ENCODE measurements at regions not wholly inside any gene's neighbourhood (a gene's known extent, or its start where the extent isn't known, plus 50 kb on each side); places are given as distances from the start of the nearest gene placed in this dataset.
A peak's percentile ranks its signal among the peaks of the same experiment; 100 is the strongest.

GRCh38 chr1:105793536-105794146, 1262.8 kb upstream of the PRMT6 start:
- H3K9me3 ChIP-seq (replicated peaks in 1 of 2; ENCODE audit: control insufficient read depth in 1 of 2, insufficient read depth in 1 of 2, low read length in 2 of 2) = no peaks in the 10 kb centered on the region
- H3K27me3 ChIP-seq (ENCODE audit: control insufficient read depth in 2 of 2, insufficient read depth in 2 of 2, low read length in 2 of 2) = no peaks in the 10 kb centered on the region
- H2AFZ ChIP-seq (ENCODE audit: insufficient read depth, low read depth, low read length, poor library complexity, severe bottlenecking) = no peak overlapping the region
- no peak for DNase-seq
- H3K4me3 Mint-ChIP-seq = no peak overlapping the region
- peaks cover 0 to 3% (median 0%) of the 10 kb centered on the region in 7 donors for H3K9me3 Mint-ChIP-seq
- no peak overlapping the region for H3K9ac ChIP-seq (ENCODE audit: insufficient read depth, low read length, poor library complexity, severe bottlenecking)
- H4K20me1 ChIP-seq (ENCODE audit: insufficient read depth, low read length) = no peaks in the 10 kb centered on the region
- no peak overlapping the region for H3K4me3 ChIP-seq (replicated peaks in 1 of 3; ENCODE audit: low read depth in 2 of 3, low read length in 3 of 3)
- H3K27ac ChIP-seq (ENCODE audit: low read depth in 1 of 2, low read length in 2 of 2) = no peak overlapping the region
- H3K4me2 ChIP-seq (replicated peaks; ENCODE audit: extremely low read depth, low read length, poor library complexity, severe bottlenecking) = no peak overlapping the region
- H3K36me3 ChIP-seq (replicated peaks in 1 of 2; ENCODE audit: control insufficient read depth in 1 of 2, insufficient read depth in 2 of 2, low read length in 2 of 2) = no peaks in the 10 kb centered on the region
- H3K27ac Mint-ChIP-seq = no peak overlapping the region
- no peaks in the 10 kb centered on the region for H3K79me2 ChIP-seq (ENCODE audit: insufficient read depth, low read length)
- intact Hi-C loops (cut with micrococcal nuclease) = no loop called here
- H3K4me1 Mint-ChIP-seq = no peaks in the 10 kb centered on the region
- peak; percentile 15 for TF ChIP-seq CTCF (IDR thresholded peaks at IDR 0.05)
- H3K4me1 ChIP-seq (ENCODE audit: control insufficient read depth in 1 of 2, insufficient read depth in 2 of 2, low read length in 2 of 2) = no peaks in the 10 kb centered on the region
- no peaks in the 10 kb centered on the region for H3K27me3 Mint-ChIP-seq (ENCODE audit: low read depth in 3 of 3)
- WGBS (ENCODE audit: insufficient coverage) = no CpG with 5 or more reads among the region's 1 CpG
- no peaks in the 10 kb centered on the region for H3K36me3 Mint-ChIP-seq

- H3K36me3 Mint-ChIP-seq = no peaks in the 10 kb centered on the region
- no peaks in the 10 kb centered on the region for H3K4me1 ChIP-seq (ENCODE audit: control insufficient read depth in 1 of 2, insufficient read depth in 2 of 2, low read length in 2 of 2)
- WGBS (ENCODE audit: insufficient coverage) = 97% methylated on average over 18 of the region's 32 CpGs
- no peak overlapping the region for H3K4me3 ChIP-seq (replicated peaks in 1 of 3; ENCODE audit: low read depth in 2 of 3, low read length in 3 of 3)
- no peaks in the 10 kb centered on the region for H3K9me3 ChIP-seq (replicated peaks in 1 of 2; ENCODE audit: control insufficient read depth in 1 of 2, insufficient read depth in 1 of 2, low read length in 2 of 2)
- intact Hi-C loops (cut with micrococcal nuclease) = no loop called here
- H3K27ac ChIP-seq (ENCODE audit: low read depth in 1 of 2, low read length in 2 of 2) = no peak overlapping the region
- H3K9me3 Mint-ChIP-seq = peaks cover 0 to 4% (median 0%) of the 10 kb centered on the region in 7 donors
- H3K4me3 Mint-ChIP-seq = no peak overlapping the region
- no peaks in the 10 kb centered on the region for H3K27me3 ChIP-seq (ENCODE audit: control insufficient read depth in 2 of 2, insufficient read depth in 2 of 2, low read length in 2 of 2)
- H3K4me2 ChIP-seq (replicated peaks; ENCODE audit: extremely low read depth, low read length, poor library complexity, severe bottlenecking) = no peak overlapping the region
- H3K27me3 Mint-ChIP-seq (ENCODE audit: low read depth in 3 of 3) = no peaks in the 10 kb centered on the region
- H3K27ac Mint-ChIP-seq = no peak overlapping the region
- no peaks in the 10 kb centered on the region for H3K79me2 ChIP-seq (ENCODE audit: insufficient read depth, low read length)
- H3K36me3 ChIP-seq (replicated peaks in 1 of 2; ENCODE audit: control insufficient read depth in 1 of 2, insufficient read depth in 2 of 2, low read length in 2 of 2) = no peaks in the 10 kb centered on the region
- H3K9ac ChIP-seq (ENCODE audit: insufficient read depth, low read length, poor library complexity, severe bottlenecking) = no peak overlapping the region
- DNase-seq = no peak
- no peaks in the 10 kb centered on the region for H4K20me1 ChIP-seq (ENCODE audit: insufficient read depth, low read length)
- no peak for TF ChIP-seq CTCF (IDR thresholded peaks at IDR 0.05)
- no peaks in the 10 kb centered on the region for H3K4me1 Mint-ChIP-seq
- H2AFZ ChIP-seq (ENCODE audit: insufficient read depth, low read depth, low read length, poor library complexity, severe bottlenecking) = no peak overlapping the region
Measured at GRCh38 chr1:105795741-105796140, 1260.7 kb upstream of the PRMT6 start.
